IMR-90 (cell line): ENCODE measurements at regions not wholly inside any gene's neighbourhood (a gene's known extent, or its start where the extent isn't known, plus 50 kb on each side); places are given as distances from the start of the nearest gene placed in this dataset.

Experiments
- microRNA-seq, 2 experiments: library from miRNA; stranded (forward) in 1 of 2; unstranded in 1 of 2; fragments of 10-50 nt in 1 of 2; fragments of <30 nt in 1 of 2; gene quantifications in 1 of 2; microRNA quantifications in 1 of 2; one replicate each; pipeline versions ENCODE3 to v1.1.0; 2013 to 2020; ENCODE audit not compliant: insufficient read depth in 1 of 2, insufficient read length in 1 of 2, unreplicated experiment in 1 of 2
- small RNA-seq, 5 experiments: library from RNA; depleted of rRNA; stranded (forward); fragments of <200 nt; gene quantifications; one replicate each; pipeline ENCODE3, GENCODE V24; 2012

Small RNAs in the stretch of these regions (microRNA-seq; reads per million reads assigned to microRNA genes)
- 0 to 0.37 reads per million in 2 experiments for gene MIR4460

Small RNAs in the stretch of these regions (small RNA-seq; reads per million reads assigned to genes)
- 0 reads per million in 5 experiments for gene MIR4460
